B cell (primary cell): ENCODE measurements at regions not wholly inside any gene's neighbourhood (a gene's known extent, or its start where the extent isn't known, plus 50 kb on each side); places are given as distances from the start of the nearest gene placed in this dataset.

Experiments
- ATAC-seq: fragments of 200-7000 bp; cut with Tn5 transposase; one replicate; pipeline ENCODE4 v1.10.0; 2021; ENCODE audit warnings: low read depth, mild to moderate bottlenecking, moderate number of reproducible peaks, moderate library complexity
- CTCF ChIA-PET: fragments of 350-600 bp; sonication (Branson Sonifier 250); formaldehyde crosslinking; loops from one replicate; lab custom pipeline; 2021; ENCODE audit warnings: antibody characterized with exemption, inconsistent platforms; lab: Charles Lee
- POLR2A ChIA-PET: fragments of 350-600 bp; sonication (Branson Sonifier 250); formaldehyde crosslinking; loops from one replicate; lab custom pipeline; 2021; ENCODE audit warnings: antibody characterized with exemption; lab: Charles Lee
- DNase-seq: peaks from one replicate; pipeline ENCODE4 v3.0.0; 2013
- H2AFZ ChIP-seq: 2 replicates; pipeline ENCODE4 v1.6.1; 2012; ENCODE audit warnings: mild to moderate bottlenecking, low read depth, low read length; ENCODE audit not compliant: insufficient read depth, poor library complexity, severe bottlenecking
- H3K27ac ChIP-seq, 2 donors: 1 replicate in 1 of 2; 2 replicates in 1 of 2; pipeline ENCODE4 v1.5.1; 2012 to 2013; ENCODE audit warnings: low read length in 2 of 2, mild to moderate bottlenecking in 2 of 2, moderate library complexity in 1 of 2
- H3K27me3 ChIP-seq, 4 experiments: fragments of 200-600 bp in 1 of 4; sonication (generic) in 1 of 4; replicated peaks in 1 of 4; 1 replicate in 2 of 4; 2 replicates in 2 of 4; pipeline versions ENCODE4 v1.6.1 to v1.7.0; 2013 to 2016; ENCODE audit warnings: low read length in 3 of 4, mild to moderate bottlenecking in 2 of 4, mixed read lengths in 1 of 4, moderate library complexity in 1 of 4; ENCODE audit not compliant: insufficient read depth in 4 of 4, control insufficient read depth in 3 of 4; ENCODE audit errors: control extremely low read depth in 1 of 4
- H3K36me3 ChIP-seq, 2 experiments: replicated peaks in 1 of 2; 1 replicate in 1 of 2; 2 replicates in 1 of 2; pipeline versions ENCODE4 v1.6.1 to v1.7.1; 2013; ENCODE audit warnings: low read length in 1 of 2; ENCODE audit not compliant: insufficient read depth in 2 of 2, control insufficient read depth in 1 of 2; ENCODE audit errors: control extremely low read depth in 1 of 2, extremely low read depth in 1 of 2
- H3K4me1 ChIP-seq, 2 donors: fragments of 200-600 bp in 1 of 2; sonication (generic) in 1 of 2; 1 replicate in 1 of 2; 2 replicates in 1 of 2; pipeline versions ENCODE4 v1.5.1 to v1.6.1; 2013 to 2017; ENCODE audit warnings: low read length in 2 of 2; ENCODE audit not compliant: control insufficient read depth in 2 of 2, insufficient read depth in 2 of 2
- H3K4me2 ChIP-seq: replicated peaks from 2 replicates; pipeline ENCODE3; 2012; ENCODE audit warnings: mild to moderate bottlenecking, low read depth, low read length; ENCODE audit not compliant: poor library complexity, severe bottlenecking
- H3K4me3 ChIP-seq, 5 experiments: fragments of 200-600 bp in 1 of 5; sonication (generic) in 1 of 5; 1 replicate in 3 of 5; 2 replicates in 2 of 5; pipeline versions ENCODE4 v1.5.1 to v1.7.0; 2011 to 2016; ENCODE audit warnings: low read length in 4 of 5, mild to moderate bottlenecking in 4 of 5, low read depth in 2 of 5, control low read depth in 1 of 5, moderate library complexity in 1 of 5; ENCODE audit not compliant: insufficient read depth in 1 of 5; ENCODE audit errors: control extremely low read depth in 1 of 5, extremely low read depth in 1 of 5
- H3K79me2 ChIP-seq: fragments of 200-600 bp; sonication (generic); one replicate; pipeline ENCODE4 v1.6.0; 2016; ENCODE audit warnings: low read length; ENCODE audit not compliant: control insufficient read depth, insufficient read depth
- H3K9ac ChIP-seq: fragments of 200-600 bp; sonication (generic); 2 replicates; pipeline ENCODE4 v1.6.1; 2017; ENCODE audit warnings: mild to moderate bottlenecking, low read length, moderate library complexity
- H3K9me3 ChIP-seq, 3 donors: one replicate each; pipeline versions ENCODE4 v1.6.1 to v1.7.1; 2013; ENCODE audit warnings: low read length in 2 of 3; ENCODE audit not compliant: control insufficient read depth in 2 of 3, insufficient read depth in 1 of 3; ENCODE audit errors: control extremely low read depth in 1 of 3
- H4K20me1 ChIP-seq: 2 replicates; pipeline ENCODE4 v1.6.0; 2012; ENCODE audit warnings: mild to moderate bottlenecking, low read length; ENCODE audit not compliant: insufficient read depth, control insufficient read depth, poor library complexity, severe bottlenecking
- H3K27ac Mint-ChIP-seq: one replicate; pipeline ENCODE4 v1.8.0; 2021; ENCODE audit warnings: mixed read lengths
- H3K27me3 Mint-ChIP-seq: one replicate; pipeline ENCODE4 v1.8.0; 2021; ENCODE audit warnings: mixed read lengths
- H3K4me1 Mint-ChIP-seq: one replicate; pipeline ENCODE4 v1.8.0; 2021; ENCODE audit warnings: mixed read lengths
- H3K4me3 Mint-ChIP-seq: one replicate; pipeline ENCODE4 v1.8.0; 2021; ENCODE audit warnings: mixed read lengths
- H3K9me3 Mint-ChIP-seq: one replicate; pipeline ENCODE4 v1.8.0; 2022; ENCODE audit warnings: mixed read lengths; ENCODE audit not compliant: insufficient read depth
- CTCF ChIP-seq: fragments of 200-600 bp; IDR thresholded peaks from one replicate; pipeline ENCODE4 v1.8.0; 2022; ENCODE audit warnings: antibody characterized with exemption, mild to moderate bottlenecking
- EZH2 ChIP-seq: IDR thresholded peaks from 2 replicates; pipeline ENCODE4 v1.6.1; 2012; ENCODE audit warnings: borderline replicate concordance, low read depth, mild to moderate bottlenecking, moderate library complexity, low read length; ENCODE audit not compliant: insufficient read depth, poor library complexity, severe bottlenecking
- WGBS: methylation state at CpG from one replicate; pipeline ENCODE4 v1.1.5; 2013; ENCODE audit warnings: missing lambda C conversion rate; ENCODE audit not compliant: insufficient coverage; 5-methylcytosine and 5-hydroxymethylcytosine counted together
- intact Hi-C: fragments of 100-400 bp; cut with micrococcal nuclease; formaldehyde crosslinking; loops from one replicate; pipeline ENCODE4 v1.10.0; 2022

GRCh38 chr15:47991357-47991756 is 129.4 kb upstream of the SLC24A5 start:
- no peaks in the 10 kb centered on the region for H3K9me3 Mint-ChIP-seq
- ChIA-PET POLR2A (no interaction called here), CTCF (no interaction called here)
- no peak overlapping the region for H3K27ac Mint-ChIP-seq
- H3K4me1 Mint-ChIP-seq, result no peaks in the 10 kb centered on the region
- H4K20me1 ChIP-seq, result no peaks in the 10 kb centered on the region
- no peak for TF ChIP-seq EZH2
- no peak for TF ChIP-seq CTCF
- H3K9ac ChIP-seq, result no peak overlapping the region
- H3K79me2 ChIP-seq, result no peaks in the 10 kb centered on the region
- WGBS, result no CpG with 5 or more reads among the region's 4 CpGs
- intact Hi-C loops, result no loop called here
- no peaks in the 10 kb centered on the region for H3K27me3 ChIP-seq
- no peak overlapping the region for H3K27ac ChIP-seq
- H3K4me3 ChIP-seq, result no peak overlapping the region
- ATAC-seq, result no peak
- no peak overlapping the region for H3K4me3 Mint-ChIP-seq
- no peaks in the 10 kb centered on the region for H3K36me3 ChIP-seq
- peaks cover 3% of the 10 kb centered on the region for H3K27me3 Mint-ChIP-seq
- DNase-seq, result no peak
- no peak overlapping the region for H3K4me2 ChIP-seq
- no peak overlapping the region for H2AFZ ChIP-seq
- H3K9me3 ChIP-seq, result peaks cover 0 to 3% (median 0%) of the 10 kb centered on the region in 3 donors
- no peaks in the 10 kb centered on the region for H3K4me1 ChIP-seq

GRCh38 chr15:47993051-47993450 is 127.7 kb upstream of the SLC24A5 start:
- Mint-ChIP-seq H3K9me3 (no peaks in the 10 kb centered on the region), H3K4me1 (no peaks in the 10 kb centered on the region), H3K27ac (no peak overlapping the region), H3K4me3 (no peak overlapping the region), H3K27me3 (peaks cover 3% of the 10 kb centered on the region)
- Histone ChIP-seq H3K9ac (no peak overlapping the region), H3K4me2 (no peak overlapping the region), H3K79me2 (no peaks in the 10 kb centered on the region), H4K20me1 (no peaks in the 10 kb centered on the region), H3K27ac (no peak overlapping the region), H3K9me3 (peaks cover 0 to 3% (median 0%) of the 10 kb centered on the region in 3 donors), H3K27me3 (no peaks in the 10 kb centered on the region), H2AFZ (no peak overlapping the region), H3K36me3 (no peaks in the 10 kb centered on the region), H3K4me3 (no peak overlapping the region), H3K4me1 (no peaks in the 10 kb centered on the region)
- 98% methylated on average over 4 of the region's 5 CpGs for WGBS
- intact Hi-C loops, result no loop called here
- no peak for ATAC-seq
- no peak for DNase-seq
- ChIA-PET POLR2A (no interaction called here), CTCF (no interaction called here)
- no peak for TF ChIP-seq EZH2
- TF ChIP-seq CTCF, result no peak
